HCT116 (cell line): ENCODE measurements at regions not wholly inside any gene's neighbourhood (a gene's known extent, or its start where the extent isn't known, plus 50 kb on each side); places are given as distances from the start of the nearest gene placed in this dataset.

Experiments used
- ATAC-seq: fragments of 200-7000 bp; cut with Tn5 transposase; 2 replicates; pipeline ENCODE4 v1.9.1; 2020; ENCODE audit warnings: mild to moderate bottlenecking, moderate library complexity
- BruUV-seq: library from RNA; stranded (reverse); fragments of 400-500 nt; replicated peaks from 2 replicates; lab custom pipeline; 2021; lab: Mats Ljungman, UMichigan
- CTCF ChIA-PET: fragments of 300-600 bp; sonication (Branson Sonifier 250); formaldehyde crosslinking; loops from one replicate; lab custom pipeline; 2021; ENCODE audit warnings: antibody characterized with exemption; lab: Charles Lee
- POLR2A ChIA-PET: fragments of 300-600, 350-600 bp; sonication (Branson Sonifier 250); formaldehyde crosslinking; loops from one replicate; lab custom pipeline; 2021; ENCODE audit warnings: antibody characterized with exemption; lab: Charles Lee
- RAD21 ChIA-PET, 2 experiments: fragments of 300-600 bp; sonication (Branson Sonifier 250); formaldehyde crosslinking; loops; one replicate each; lab custom pipeline; 2023; ENCODE audit warnings: low total read pairs in 2 of 2; ENCODE audit not compliant: uncharacterized antibody in 2 of 2, unreplicated experiment in 2 of 2, low non-redundant PET in 1 of 2; lab: Charles Lee
- DNase-seq: peaks from one replicate; pipeline ENCODE4 v3.0.0-alpha.2; 2010; ENCODE audit warnings: low read depth, low spot score
- H2AFZ ChIP-seq: fragments of 200-600 bp; shearing (Covaris generic), sonication (generic); 2 replicates; pipeline ENCODE4 v1.6.1; 2017; ENCODE audit warnings: low read depth, mixed run types, mixed read lengths, antibody characterized with exemption, low read length; ENCODE audit not compliant: poor library complexity, severe bottlenecking
- H3K27ac ChIP-seq: 2 replicates; pipeline ENCODE4 v1.5.1; 2012; ENCODE audit warnings: low read depth, low read length
- H3K27me3 ChIP-seq: fragments of 200-600 bp; sonication (generic); 2 replicates; pipeline ENCODE4 v1.6.1; 2016; ENCODE audit warnings: mixed run types, low read length, mixed read lengths; ENCODE audit not compliant: insufficient read depth
- H3K36me3 ChIP-seq, 2 experiments: fragments of 200-500 bp in 1 of 2; fragments of 200-600 bp in 1 of 2; sonication (Bioruptor generic) in 1 of 2; sonication (generic) in 1 of 2; 2 replicates each; pipeline versions ENCODE4 v1.5.1 to v1.6.1; 2014 to 2016; ENCODE audit warnings: low read length in 2 of 2, inconsistent platforms in 1 of 2, mixed read lengths in 1 of 2, mixed run types in 1 of 2; ENCODE audit not compliant: insufficient read depth in 2 of 2, control insufficient read depth in 1 of 2
- H3K4me1 ChIP-seq, 2 experiments: fragments of 200-600 bp in 1 of 2; sonication (generic) in 1 of 2; 2 replicates each; pipeline versions ENCODE4 v1.5.1 to v1.6.1; 2012 to 2017; ENCODE audit warnings: low read length in 2 of 2, inconsistent platforms in 1 of 2, mild to moderate bottlenecking in 1 of 2, mixed read lengths in 1 of 2, mixed run types in 1 of 2, moderate library complexity in 1 of 2; ENCODE audit not compliant: insufficient read depth in 2 of 2, control insufficient read depth in 1 of 2
- H3K4me2 ChIP-seq: fragments of 200-600 bp; sonication (generic); 2 replicates; pipeline ENCODE4 v1.6.1; 2017; ENCODE audit warnings: mixed run types, low read length, mixed read lengths
- H3K4me3 ChIP-seq, 2 experiments: fragments of 200-600 bp in 1 of 2; sonication (generic) in 1 of 2; replicated peaks in 1 of 2; 2 replicates each; pipeline ENCODE4 v1.5.1; 2011 to 2016; ENCODE audit warnings: low read length in 2 of 2, control low read depth in 1 of 2, low read depth in 1 of 2, mild to moderate bottlenecking in 1 of 2, mixed read lengths in 1 of 2, mixed run types in 1 of 2
- H3K79me2 ChIP-seq: fragments of 200-600 bp; sonication (generic); 2 replicates; pipeline ENCODE4 v1.6.1; 2017; ENCODE audit warnings: mild to moderate bottlenecking, mixed run types, low read length, moderate library complexity, mixed read lengths; ENCODE audit not compliant: insufficient read depth
- H3K9ac ChIP-seq: fragments of 200-600 bp; sonication (generic); 2 replicates; pipeline ENCODE4 v1.6.1; 2016; ENCODE audit warnings: low read length, mixed read lengths
- H3K9me2 ChIP-seq: fragments of 200-600 bp; sonication (generic), shearing (Covaris generic); 2 replicates; pipeline ENCODE4 v1.6.1; 2017; ENCODE audit warnings: mixed run types, mild to moderate bottlenecking, moderate library complexity; ENCODE audit not compliant: insufficient read depth
- H3K9me3 ChIP-seq, 2 experiments: fragments of 200-500 bp in 1 of 2; fragments of 200-600 bp in 1 of 2; sonication (Bioruptor generic) in 1 of 2; sonication (generic) in 1 of 2; 2 replicates each; pipeline ENCODE4 v1.6.1; 2014 to 2017; ENCODE audit warnings: low read length in 2 of 2, mixed read lengths in 2 of 2, inconsistent platforms in 1 of 2, low read depth in 1 of 2, mild to moderate bottlenecking in 1 of 2, mixed run types in 1 of 2, moderate library complexity in 1 of 2; ENCODE audit not compliant: control insufficient read depth in 1 of 2, insufficient read depth in 1 of 2
- H4K20me1 ChIP-seq: fragments of 200-600 bp; sonication (generic), shearing (Covaris generic); 2 replicates; pipeline ENCODE4 v1.6.1; 2017; ENCODE audit warnings: mixed run types, mild to moderate bottlenecking, moderate library complexity; ENCODE audit not compliant: insufficient read depth
- CEBPB ChIP-seq: IDR thresholded peaks from 2 replicates; pipeline ENCODE4 v1.6.1; 2012; ENCODE audit warnings: low read depth
- CTCF ChIP-seq, 3 experiments: fragments of 200-600 bp in 1 of 3; sonication (generic) in 1 of 3; IDR thresholded peaks in 2 of 3; conservative IDR thresholded peaks in 1 of 3; 2 replicates each; pipeline ENCODE4 v1.5.1; 2012 to 2017; ENCODE audit warnings: low read depth in 2 of 3, low read length in 2 of 3, antibody characterized with exemption in 1 of 3, borderline replicate concordance in 1 of 3, control low read depth in 1 of 3, mild to moderate bottlenecking in 1 of 3, mixed read lengths in 1 of 3, mixed run types in 1 of 3, moderate library complexity in 1 of 3; ENCODE audit not compliant: insufficient read depth in 1 of 3
- EZH2phosphoT487 ChIP-seq: fragments of 200-600 bp; IDR thresholded peaks from 2 replicates; pipeline ENCODE4 v1.6.1; 2018; ENCODE audit warnings: antibody characterized with exemption, borderline replicate concordance
- JUND ChIP-seq: IDR thresholded peaks from 2 replicates; pipeline ENCODE4 v1.6.1; 2012
- POLR2A ChIP-seq: IDR thresholded peaks from 2 replicates; pipeline ENCODE4 v1.7.0; 2011; ENCODE audit warnings: borderline replicate concordance; ENCODE audit not compliant: insufficient read depth, insufficient read length; ENCODE audit errors: extremely low read depth
- RAD21 ChIP-seq: IDR thresholded peaks from 2 replicates; pipeline ENCODE4 v1.6.1; 2012; ENCODE audit warnings: low read depth, mild to moderate bottlenecking
- SIN3A ChIP-seq: IDR thresholded peaks from 2 replicates; pipeline ENCODE4 v1.6.1; 2012; ENCODE audit warnings: low read depth
- SRF ChIP-seq: IDR thresholded peaks from 2 replicates; pipeline ENCODE4 v1.6.1; 2012; ENCODE audit warnings: low read depth
- TCF7L2 ChIP-seq: IDR thresholded peaks from 2 replicates; pipeline ENCODE4 v1.7.0; 2011; ENCODE audit warnings: borderline replicate concordance, inconsistent platforms; ENCODE audit not compliant: insufficient read depth, insufficient read length; ENCODE audit errors: extremely low read depth
- YY1 ChIP-seq: IDR thresholded peaks from 2 replicates; pipeline ENCODE4 v1.6.1; 2011; ENCODE audit warnings: low read length, low read depth, moderate library complexity, mild to moderate bottlenecking; ENCODE audit not compliant: insufficient replicate concordance; ENCODE audit errors: extremely low read depth
- ZFX ChIP-seq: fragments of 450-650 bp; IDR thresholded peaks from 2 replicates; pipeline ENCODE4 v1.6.1; 2017
- ZNF274 ChIP-seq: fragments of 200-500 bp; sonication (Bioruptor generic); IDR thresholded peaks from 2 replicates; pipeline ENCODE4 v1.6.1; 2014; ENCODE audit warnings: mild to moderate bottlenecking, low read depth, low read length, inconsistent platforms
- intact Hi-C: fragments of 100-400 bp; cut with micrococcal nuclease; formaldehyde crosslinking; loops from 2 replicates; pipeline ENCODE4 v1.10.0; 2022
- TF ChIP-seq, protein P1 (sequence below): IDR thresholded peaks from 2 replicates; pipeline ENCODE4 v1.6.1; 2011; ENCODE audit warnings: mild to moderate bottlenecking, low read length, moderate library complexity; ENCODE audit not compliant: insufficient replicate concordance; ENCODE audit errors: extremely low read depth
- TF ChIP-seq, protein P2 (sequence below): IDR thresholded peaks from 2 replicates; pipeline ENCODE4 v1.6.1; 2012

DNA sequence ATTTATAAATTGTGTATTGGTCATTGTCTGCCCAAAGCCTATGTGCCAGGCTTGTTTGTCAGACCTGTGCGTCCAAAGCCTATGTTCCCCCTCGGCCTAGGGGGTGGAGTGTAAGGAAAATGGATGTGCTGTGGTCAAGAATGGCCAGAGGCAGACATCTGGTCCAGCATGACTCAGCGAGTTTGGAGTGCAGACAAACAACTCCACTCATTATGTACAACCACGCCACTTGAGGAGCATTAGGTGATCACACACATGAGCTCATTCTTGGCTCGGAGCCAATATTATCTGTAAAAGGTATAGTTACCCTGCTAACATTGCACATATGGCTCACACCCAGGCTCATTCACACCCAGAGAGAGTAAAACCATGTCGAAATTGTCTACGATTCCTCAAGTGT lies 1047.6 kb upstream of the ADGRL4 start:
- Histone ChIP-seq H4K20me1 (no peaks in the 10 kb centered on the region), H3K27ac (no peak overlapping the region), H2AFZ (no peak overlapping the region), H3K4me2 (no peak overlapping the region), H3K4me1 (no peaks in the 10 kb centered on the region), H3K9me2 (no peaks in the 10 kb centered on the region), H3K9me3 (no peaks in the 10 kb centered on the region), H3K36me3 (no peaks in the 10 kb centered on the region), H3K79me2 (no peaks in the 10 kb centered on the region), H3K9ac (no peak overlapping the region), H3K4me3 (no peak overlapping the region), H3K27me3 (no peaks in the 10 kb centered on the region)
- no peak; the same call in 1 of the 2 replicates for ATAC-seq
- TF ChIP-seq ZFX, result no peak
- TF ChIP-seq TCF7L2, result no peak
- TF ChIP-seq RAD21, result no peak
- TF ChIP-seq CEBPB, result no peak
- DNase-seq, result peak; percentile 10
- ChIA-PET RAD21 (no interaction called here), CTCF (no interaction called here), POLR2A (no interaction called here)
- no TSS peak for BruUV-seq
- intact Hi-C loops, result no loop called here

DNA sequence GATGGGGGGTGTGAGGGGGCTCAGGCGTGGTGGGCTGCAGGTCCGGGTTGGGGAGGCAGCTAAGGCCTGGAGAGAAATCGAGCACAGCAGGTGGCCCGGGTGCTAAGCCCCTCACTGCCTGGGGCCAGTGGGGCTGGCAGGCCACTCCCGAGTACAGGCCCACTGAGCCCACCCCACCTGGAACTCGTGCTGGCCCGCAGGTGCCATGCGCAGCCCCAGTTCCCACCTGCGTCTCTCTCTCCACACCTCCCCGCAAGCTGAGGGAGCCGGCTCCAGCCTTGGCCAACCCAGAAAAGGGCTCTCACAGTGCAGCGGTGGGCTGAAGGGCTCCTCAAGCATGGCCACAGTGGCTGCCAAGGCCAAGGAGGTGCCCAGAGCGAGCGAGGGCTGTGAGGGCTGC lies 1047.1 kb upstream of the ADGRL4 start:
- DNase-seq (no peak), ATAC-seq (no peak)
- RAD21 ChIA-PET, result no interaction called here
- no peaks in the 10 kb centered on the region for H4K20me1 ChIP-seq
- intact Hi-C loops, result no loop called here
- H3K9ac ChIP-seq, result no peak overlapping the region
- BruUV-seq, result no TSS peak
- POLR2A ChIA-PET, result no interaction called here
- TF ChIP-seq, protein P1, sequence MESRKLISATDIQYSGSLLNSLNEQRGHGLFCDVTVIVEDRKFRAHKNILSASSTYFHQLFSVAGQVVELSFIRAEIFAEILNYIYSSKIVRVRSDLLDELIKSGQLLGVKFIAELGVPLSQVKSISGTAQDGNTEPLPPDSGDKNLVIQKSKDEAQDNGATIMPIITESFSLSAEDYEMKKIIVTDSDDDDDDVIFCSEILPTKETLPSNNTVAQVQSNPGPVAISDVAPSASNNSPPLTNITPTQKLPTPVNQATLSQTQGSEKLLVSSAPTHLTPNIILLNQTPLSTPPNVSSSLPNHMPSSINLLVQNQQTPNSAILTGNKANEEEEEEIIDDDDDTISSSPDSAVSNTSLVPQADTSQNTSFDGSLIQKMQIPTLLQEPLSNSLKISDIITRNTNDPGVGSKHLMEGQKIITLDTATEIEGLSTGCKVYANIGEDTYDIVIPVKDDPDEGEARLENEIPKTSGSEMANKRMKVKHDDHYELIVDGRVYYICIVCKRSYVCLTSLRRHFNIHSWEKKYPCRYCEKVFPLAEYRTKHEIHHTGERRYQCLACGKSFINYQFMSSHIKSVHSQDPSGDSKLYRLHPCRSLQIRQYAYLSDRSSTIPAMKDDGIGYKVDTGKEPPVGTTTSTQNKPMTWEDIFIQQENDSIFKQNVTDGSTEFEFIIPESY, result no peak
- TF ChIP-seq, protein P2, sequence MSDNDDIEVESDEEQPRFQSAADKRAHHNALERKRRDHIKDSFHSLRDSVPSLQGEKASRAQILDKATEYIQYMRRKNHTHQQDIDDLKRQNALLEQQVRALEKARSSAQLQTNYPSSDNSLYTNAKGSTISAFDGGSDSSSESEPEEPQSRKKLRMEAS, result no peak
- TF ChIP-seq CEBPB (no peak), POLR2A (no peak), JUND (no peak), SRF (no peak), CTCF (IDR thresholded peaks at IDR 0.05 in 2 of 3, conservative IDR thresholded peaks at IDR 0.05 in 1 of 3; ENCODE audit: borderline replicate concordance in 1 of 3, insufficient read depth in 1 of 3, low read depth in 2 of 3, low read length in 2 of 3) (no peak), YY1 (no peak), EZH2phosphoT487 (no peak), ZNF274 (no peak), ZFX (no peak), RAD21 (no peak), SIN3A (no peak)
- no peak overlapping the region for H3K27ac ChIP-seq
- no peaks in the 10 kb centered on the region for H3K36me3 ChIP-seq
- no peaks in the 10 kb centered on the region for H3K9me3 ChIP-seq
- H3K4me1 ChIP-seq, result no peaks in the 10 kb centered on the region
- H2AFZ ChIP-seq, result no peak overlapping the region
- CTCF ChIA-PET, result no interaction called here
- H3K27me3 ChIP-seq, result no peaks in the 10 kb centered on the region
- H3K4me2 ChIP-seq, result no peak overlapping the region
- H3K4me3 ChIP-seq, result no peak overlapping the region
- H3K9me2 ChIP-seq, result no peaks in the 10 kb centered on the region
- no peaks in the 10 kb centered on the region for H3K79me2 ChIP-seq
